T-cell (primary cell): ENCODE measurements at regions not wholly inside any gene's neighbourhood (a gene's known extent, or its start where the extent isn't known, plus 50 kb on each side); places are given as distances from the start of the nearest gene placed in this dataset.

Experiments used
- ATAC-seq, 4 experiments: fragments of 200-7000 bp in 3 of 4; fragments of 150-1000 bp in 1 of 4; cut with Tn5 transposase; replicated peaks in 1 of 4; 1 replicate in 3 of 4; 2 replicates in 1 of 4; pipeline ENCODE4 v1.10.0; 2021; ENCODE audit warnings: moderate library complexity in 3 of 4, mild to moderate bottlenecking in 2 of 4, moderate number of reproducible peaks in 1 of 4
- CTCF ChIA-PET, 2 donors: fragments of 300-600 bp; sonication (Branson Sonifier 250); formaldehyde crosslinking; loops; one replicate each; lab custom pipeline; 2022; ENCODE audit warnings: antibody characterized with exemption in 2 of 2; lab: Charles Lee
- POLR2A ChIA-PET, 2 donors: fragments of 300-600 bp; sonication (Branson Sonifier 250); formaldehyde crosslinking; loops; one replicate each; lab custom pipeline; 2022; ENCODE audit warnings: antibody characterized with exemption in 2 of 2; lab: Charles Lee
- DNase-seq, 35 experiments: peaks; one replicate each; pipeline versions ENCODE4 v3.0.0 to v3.0.0-alpha.2; 2013 to 2023
- H3K27ac ChIP-seq: one replicate; pipeline ENCODE4 v1.5.1; 2013; ENCODE audit warnings: low read length
- H3K27me3 ChIP-seq, 2 experiments: replicated peaks in 1 of 2; 1 replicate in 1 of 2; 2 replicates in 1 of 2; pipeline versions ENCODE4 v1.6.1 to v1.7.0; 2013; ENCODE audit warnings: low read length in 1 of 2, mixed read lengths in 1 of 2; ENCODE audit not compliant: control insufficient read depth in 2 of 2, insufficient read depth in 2 of 2; ENCODE audit errors: extremely low read depth in 1 of 2
- H3K36me3 ChIP-seq, 2 donors: 1 replicate in 1 of 2; 2 replicates in 1 of 2; pipeline versions ENCODE4 v1.6.1 to v1.7.0; 2013; ENCODE audit warnings: low read length in 1 of 2; ENCODE audit not compliant: control insufficient read depth in 2 of 2, insufficient read depth in 1 of 2; ENCODE audit errors: extremely low read depth in 1 of 2
- H3K4me1 ChIP-seq, 2 experiments: 1 replicate in 1 of 2; 2 replicates in 1 of 2; pipeline versions ENCODE4 v1.6.1 to v1.7.0; 2013; ENCODE audit warnings: low read length in 2 of 2, mixed read lengths in 1 of 2; ENCODE audit not compliant: insufficient read depth in 2 of 2, control insufficient read depth in 1 of 2; ENCODE audit errors: extremely low read depth in 1 of 2
- H3K4me3 ChIP-seq, 2 donors: 1 replicate in 1 of 2; 2 replicates in 1 of 2; pipeline versions ENCODE4 v1.5.1 to v1.7.0; 2013; ENCODE audit warnings: mild to moderate bottlenecking in 2 of 2, low read length in 1 of 2, moderate library complexity in 1 of 2; ENCODE audit not compliant: control insufficient read depth in 1 of 2; ENCODE audit errors: extremely low read depth in 1 of 2
- H3K9me3 ChIP-seq: 2 replicates; pipeline ENCODE4 v1.7.0; 2013
- H3K27ac Mint-ChIP-seq, 2 donors: one replicate each; pipeline ENCODE4 v1.8.0; 2020 to 2021; ENCODE audit warnings: mild to moderate bottlenecking in 2 of 2, mixed read lengths in 2 of 2
- H3K27me3 Mint-ChIP-seq, 2 donors: one replicate each; pipeline ENCODE4 v1.8.0; 2021 to 2022; ENCODE audit warnings: mixed read lengths in 2 of 2
- H3K36me3 Mint-ChIP-seq: one replicate; pipeline ENCODE4 v1.8.0; 2021; ENCODE audit warnings: mixed read lengths
- H3K4me1 Mint-ChIP-seq, 3 donors: one replicate each; pipeline ENCODE4 v1.8.0; 2020 to 2022; ENCODE audit warnings: mixed read lengths in 3 of 3, mild to moderate bottlenecking in 1 of 3
- H3K4me3 Mint-ChIP-seq, 3 donors: one replicate each; pipeline ENCODE4 v1.8.0; 2020 to 2022; ENCODE audit warnings: mild to moderate bottlenecking in 3 of 3, mixed read lengths in 3 of 3, moderate library complexity in 3 of 3
- H3K9me3 Mint-ChIP-seq, 3 donors: one replicate each; pipeline ENCODE4 v1.8.0; 2020 to 2022; ENCODE audit warnings: mixed read lengths in 3 of 3
- WGBS: methylation state at CpG from one replicate; pipeline ENCODE4 v1.1.5; 2013; ENCODE audit warnings: missing lambda C conversion rate; ENCODE audit not compliant: insufficient coverage; 5-methylcytosine and 5-hydroxymethylcytosine counted together

DNA sequence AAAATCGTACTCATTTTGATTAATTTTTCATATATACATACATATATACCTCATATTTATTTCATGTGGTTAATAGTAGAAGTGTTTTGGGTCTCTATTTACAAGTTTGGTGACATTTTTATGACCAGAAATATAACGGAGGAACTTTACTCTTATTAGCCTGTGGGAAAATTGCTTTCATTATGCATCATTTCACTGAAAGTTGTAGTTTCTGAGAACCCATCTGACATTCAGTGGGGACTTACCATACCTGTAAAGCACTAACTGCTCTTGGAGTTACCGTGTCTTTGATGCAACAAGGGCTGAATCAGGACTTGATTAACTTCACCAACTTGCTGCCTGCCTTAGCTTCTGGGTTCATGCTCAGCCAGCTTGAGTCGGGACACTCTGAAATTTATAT is 49.9 kb upstream of the ITPKB start:
- H3K27ac Mint-ChIP-seq: no peak overlapping the region

More for the DNA sequence above, 49.9 kb upstream of the ITPKB start:
- Histone ChIP-seq H3K27me3 (no peaks in the 10 kb centered on the region), H3K9me3 (no peaks in the 10 kb centered on the region), H3K4me1 (no peaks in the 10 kb centered on the region), H3K36me3 (no peaks in the 10 kb centered on the region), H3K4me3 (no peak overlapping the region), H3K27ac (no peak overlapping the region)
- Mint-ChIP-seq H3K27me3 (no peaks in the 10 kb centered on the region), H3K4me1 (peaks cover 0 to 3% (median 2%) of the 10 kb centered on the region in 3 donors), H3K36me3 (no peaks in the 10 kb centered on the region), H3K4me3 (no peak overlapping the region), H3K9me3 (no peaks in the 10 kb centered on the region)
- CTCF ChIA-PET: no interaction called here
- no peak for ATAC-seq
- no CpG with 5 or more reads among the region's 4 CpGs for WGBS
- no peak for DNase-seq
- POLR2A ChIA-PET: no interaction called here
